Lower leg skin (tissue), 3 donors: ENCODE measurements at regions not wholly inside any gene's neighbourhood (a gene's known extent, or its start where the extent isn't known, plus 50 kb on each side); places are given as distances from the start of the nearest gene placed in this dataset.

Experiments
- POLR2A ChIP-seq, 2 donors: fragments of 450-650 bp; IDR thresholded peaks; one replicate each; pipeline ENCODE4 v1.6.1; 2016 to 2017; ENCODE audit warnings: antibody characterized with exemption in 2 of 2, mild to moderate bottlenecking in 1 of 2, moderate library complexity in 1 of 2
- TF ChIP-seq, protein P1 (sequence below), 3 donors: fragments of 450-650 bp; IDR thresholded peaks; one replicate each; pipeline ENCODE4 v1.5.1; 2016; ENCODE audit warnings: antibody characterized with exemption in 3 of 3, mild to moderate bottlenecking in 3 of 3, moderate library complexity in 2 of 3

GRCh38 chr15:77790481-77790880, 157.8 kb upstream of the LINGO1 start:
- TF ChIP-seq, protein P1, sequence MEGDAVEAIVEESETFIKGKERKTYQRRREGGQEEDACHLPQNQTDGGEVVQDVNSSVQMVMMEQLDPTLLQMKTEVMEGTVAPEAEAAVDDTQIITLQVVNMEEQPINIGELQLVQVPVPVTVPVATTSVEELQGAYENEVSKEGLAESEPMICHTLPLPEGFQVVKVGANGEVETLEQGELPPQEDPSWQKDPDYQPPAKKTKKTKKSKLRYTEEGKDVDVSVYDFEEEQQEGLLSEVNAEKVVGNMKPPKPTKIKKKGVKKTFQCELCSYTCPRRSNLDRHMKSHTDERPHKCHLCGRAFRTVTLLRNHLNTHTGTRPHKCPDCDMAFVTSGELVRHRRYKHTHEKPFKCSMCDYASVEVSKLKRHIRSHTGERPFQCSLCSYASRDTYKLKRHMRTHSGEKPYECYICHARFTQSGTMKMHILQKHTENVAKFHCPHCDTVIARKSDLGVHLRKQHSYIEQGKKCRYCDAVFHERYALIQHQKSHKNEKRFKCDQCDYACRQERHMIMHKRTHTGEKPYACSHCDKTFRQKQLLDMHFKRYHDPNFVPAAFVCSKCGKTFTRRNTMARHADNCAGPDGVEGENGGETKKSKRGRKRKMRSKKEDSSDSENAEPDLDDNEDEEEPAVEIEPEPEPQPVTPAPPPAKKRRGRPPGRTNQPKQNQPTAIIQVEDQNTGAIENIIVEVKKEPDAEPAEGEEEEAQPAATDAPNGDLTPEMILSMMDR (IDR thresholded peaks at IDR 0.05): no peak
- no peak for TF ChIP-seq POLR2A (IDR thresholded peaks at IDR 0.05)
